Fibroblast of the aortic adventitia (primary cell): ENCODE measurements at regions not wholly inside any gene's neighbourhood (a gene's known extent, or its start where the extent isn't known, plus 50 kb on each side); places are given as distances from the start of the nearest gene placed in this dataset.

ENCODE experiments used
- DNase-seq: peaks from one replicate; pipeline ENCODE4 v3.0.0-alpha.2; 2010; ENCODE audit warnings: low read depth
- H3K4me3 ChIP-seq: 2 replicates; pipeline ENCODE4 v1.5.1; 2011; ENCODE audit warnings: low read depth, mild to moderate bottlenecking, control low read depth, low read length, moderate library complexity
- TF ChIP-seq, protein P1 (sequence below): IDR thresholded peaks from 2 replicates; pipeline ENCODE4 v1.5.1; 2011; ENCODE audit warnings: mild to moderate bottlenecking, low read length, control low read depth, inconsistent platforms; ENCODE audit not compliant: insufficient read depth

DNA sequence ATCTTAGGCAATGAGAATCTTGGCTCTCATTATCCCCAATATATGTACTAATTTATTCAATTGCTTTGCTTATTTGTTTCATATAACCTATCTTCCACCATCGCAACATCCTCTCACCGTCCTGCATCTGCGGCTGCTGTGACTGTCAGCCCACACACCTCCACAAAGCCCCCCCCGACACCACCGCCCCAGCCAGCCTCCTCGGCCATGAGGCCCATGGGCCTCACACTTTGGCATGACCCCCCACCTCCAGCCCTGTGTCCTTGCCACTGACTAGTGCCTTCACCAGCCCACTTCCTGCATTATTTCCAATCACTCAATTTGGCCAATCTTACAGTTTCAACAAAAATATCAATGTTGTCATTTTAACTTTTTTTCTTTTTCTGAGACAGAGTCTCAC, 60.7 kb upstream of the TOX2 start:
- no peak for DNase-seq
- TF ChIP-seq, protein P1, sequence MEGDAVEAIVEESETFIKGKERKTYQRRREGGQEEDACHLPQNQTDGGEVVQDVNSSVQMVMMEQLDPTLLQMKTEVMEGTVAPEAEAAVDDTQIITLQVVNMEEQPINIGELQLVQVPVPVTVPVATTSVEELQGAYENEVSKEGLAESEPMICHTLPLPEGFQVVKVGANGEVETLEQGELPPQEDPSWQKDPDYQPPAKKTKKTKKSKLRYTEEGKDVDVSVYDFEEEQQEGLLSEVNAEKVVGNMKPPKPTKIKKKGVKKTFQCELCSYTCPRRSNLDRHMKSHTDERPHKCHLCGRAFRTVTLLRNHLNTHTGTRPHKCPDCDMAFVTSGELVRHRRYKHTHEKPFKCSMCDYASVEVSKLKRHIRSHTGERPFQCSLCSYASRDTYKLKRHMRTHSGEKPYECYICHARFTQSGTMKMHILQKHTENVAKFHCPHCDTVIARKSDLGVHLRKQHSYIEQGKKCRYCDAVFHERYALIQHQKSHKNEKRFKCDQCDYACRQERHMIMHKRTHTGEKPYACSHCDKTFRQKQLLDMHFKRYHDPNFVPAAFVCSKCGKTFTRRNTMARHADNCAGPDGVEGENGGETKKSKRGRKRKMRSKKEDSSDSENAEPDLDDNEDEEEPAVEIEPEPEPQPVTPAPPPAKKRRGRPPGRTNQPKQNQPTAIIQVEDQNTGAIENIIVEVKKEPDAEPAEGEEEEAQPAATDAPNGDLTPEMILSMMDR, result no peak
- no peak overlapping the region for H3K4me3 ChIP-seq

DNA sequence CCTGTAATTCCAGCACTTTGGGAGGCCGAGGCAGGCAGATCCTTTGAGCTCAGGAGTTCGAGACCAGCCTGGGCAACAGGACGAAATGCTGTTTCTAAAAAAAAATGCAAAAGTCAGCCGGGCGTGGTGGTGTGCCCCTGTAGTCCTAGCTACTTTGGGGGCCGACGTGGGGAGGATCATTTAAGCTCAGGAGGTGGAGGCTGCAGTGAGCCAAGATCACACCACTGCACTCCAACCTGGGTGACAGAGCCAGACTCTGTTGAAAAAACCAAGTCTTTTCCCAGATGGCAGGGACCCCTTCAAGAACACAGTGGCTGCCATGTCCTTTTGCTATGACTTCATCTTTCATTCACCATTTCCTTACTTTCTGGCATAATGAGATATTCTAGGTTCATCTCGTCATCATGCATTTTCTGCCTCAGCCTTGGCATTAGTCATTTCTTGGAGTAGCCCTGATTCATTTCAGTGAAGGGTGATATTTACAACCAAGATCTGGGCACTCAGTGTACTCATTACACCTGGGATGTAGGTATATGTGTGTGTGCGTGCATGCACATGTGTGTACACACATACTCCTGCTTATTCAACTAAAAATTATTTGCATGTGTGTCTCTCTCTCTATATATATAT, 61.4 kb upstream of the TOX2 start:
- no peak overlapping the region for H3K4me3 ChIP-seq
- DNase-seq, result peak; percentile 39
- TF ChIP-seq, protein P1, result no peak

DNA sequence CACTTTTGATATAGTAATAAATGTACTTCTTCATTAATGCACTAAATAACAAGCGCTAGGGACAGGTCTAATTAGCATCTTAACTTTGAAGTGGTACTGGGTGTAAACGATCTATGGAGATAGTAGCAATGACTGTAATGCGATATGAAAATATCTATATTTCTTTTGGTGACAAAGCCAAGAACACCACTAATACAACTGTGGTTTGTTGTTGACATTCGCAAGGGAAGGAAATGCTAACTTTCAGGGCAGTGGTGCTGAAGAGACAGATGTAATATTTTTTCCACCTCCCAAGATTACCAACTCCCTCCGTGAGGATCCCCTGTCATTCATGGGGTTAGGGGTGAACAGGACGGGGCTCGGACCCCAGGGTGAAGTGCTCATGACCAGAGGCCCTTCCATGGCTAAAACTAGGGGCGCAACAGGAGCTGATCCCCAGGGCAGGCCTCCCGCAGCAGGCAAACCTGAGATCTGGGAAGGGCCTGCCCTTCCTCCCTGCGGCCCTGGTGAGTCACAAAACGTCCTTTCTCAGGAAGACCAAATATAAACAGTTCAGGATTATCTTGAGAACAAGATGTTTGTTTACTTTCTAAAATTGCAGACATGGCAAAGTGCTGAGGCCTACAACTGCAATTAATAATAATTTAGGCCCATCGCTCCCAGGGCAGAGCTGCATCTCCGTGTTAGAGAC, 65.0 kb upstream of the TOX2 start:
- H3K4me3 ChIP-seq, result no peak overlapping the region
- TF ChIP-seq, protein P1, result no peak
- peak; percentile 15 for DNase-seq

DNA sequence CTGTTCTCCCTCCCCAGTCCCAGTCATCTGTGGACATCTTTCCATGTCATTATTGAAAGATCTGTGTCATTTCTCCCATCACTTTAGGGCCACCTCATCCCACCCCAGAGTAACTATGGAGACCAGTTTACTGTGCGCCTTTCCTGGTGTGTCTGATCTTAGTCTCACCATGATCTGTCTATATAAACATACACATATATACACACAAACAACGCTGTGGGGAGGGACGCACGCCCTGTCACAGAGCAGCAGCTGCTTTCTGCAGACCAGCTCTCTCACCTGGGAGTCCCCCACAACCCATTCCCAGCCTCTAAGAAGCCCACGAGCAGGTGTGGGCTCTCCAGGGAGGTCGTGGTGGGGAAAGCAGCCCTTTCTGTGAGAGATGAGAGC, 68.1 kb upstream of the TOX2 start:
- DNase-seq, result no peak
- no peak overlapping the region for H3K4me3 ChIP-seq
- TF ChIP-seq, protein P1, result no peak

DNA sequence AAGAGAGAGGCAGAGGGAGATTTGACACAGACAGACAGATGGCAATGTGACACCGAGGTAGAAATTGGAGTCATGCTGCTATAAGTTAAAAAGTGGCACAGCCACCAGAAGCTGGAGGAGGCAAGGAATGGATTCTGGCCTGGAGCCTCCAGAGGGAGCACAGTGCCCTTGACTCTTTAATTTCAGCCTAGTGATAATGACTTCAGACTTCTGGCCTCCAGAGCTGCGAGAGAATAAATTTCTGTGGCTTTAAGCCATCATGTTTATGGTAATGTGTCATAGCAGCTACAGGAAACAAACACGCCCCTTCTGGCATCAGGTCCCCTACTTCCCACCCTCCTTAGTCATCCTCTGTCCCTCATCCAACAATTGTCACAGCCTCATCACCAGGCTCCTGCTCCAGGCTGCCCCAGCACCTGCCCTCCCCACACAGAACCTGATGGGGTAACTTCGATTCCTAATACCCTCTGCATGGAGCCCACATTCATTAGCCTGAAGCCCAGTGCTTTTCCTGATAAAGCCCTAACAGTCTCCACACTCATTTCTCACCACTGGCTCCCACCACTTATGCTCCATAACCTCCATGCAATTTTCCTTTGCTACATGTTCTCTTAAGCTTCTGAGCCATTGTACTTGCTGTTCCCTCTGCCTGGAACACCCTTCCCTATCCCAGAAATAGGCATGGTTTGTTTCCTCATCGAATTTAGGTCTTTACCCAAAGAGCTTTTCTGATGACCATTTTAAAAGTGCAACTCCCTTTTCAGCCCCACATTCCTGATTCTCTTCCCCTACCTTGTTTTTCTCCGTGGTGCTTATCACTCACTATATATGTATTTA, 69.7 kb upstream of the TOX2 start:
- TF ChIP-seq, protein P1, result peak; percentile 56
- no peak overlapping the region for H3K4me3 ChIP-seq
- peak; percentile 98 for DNase-seq

DNA sequence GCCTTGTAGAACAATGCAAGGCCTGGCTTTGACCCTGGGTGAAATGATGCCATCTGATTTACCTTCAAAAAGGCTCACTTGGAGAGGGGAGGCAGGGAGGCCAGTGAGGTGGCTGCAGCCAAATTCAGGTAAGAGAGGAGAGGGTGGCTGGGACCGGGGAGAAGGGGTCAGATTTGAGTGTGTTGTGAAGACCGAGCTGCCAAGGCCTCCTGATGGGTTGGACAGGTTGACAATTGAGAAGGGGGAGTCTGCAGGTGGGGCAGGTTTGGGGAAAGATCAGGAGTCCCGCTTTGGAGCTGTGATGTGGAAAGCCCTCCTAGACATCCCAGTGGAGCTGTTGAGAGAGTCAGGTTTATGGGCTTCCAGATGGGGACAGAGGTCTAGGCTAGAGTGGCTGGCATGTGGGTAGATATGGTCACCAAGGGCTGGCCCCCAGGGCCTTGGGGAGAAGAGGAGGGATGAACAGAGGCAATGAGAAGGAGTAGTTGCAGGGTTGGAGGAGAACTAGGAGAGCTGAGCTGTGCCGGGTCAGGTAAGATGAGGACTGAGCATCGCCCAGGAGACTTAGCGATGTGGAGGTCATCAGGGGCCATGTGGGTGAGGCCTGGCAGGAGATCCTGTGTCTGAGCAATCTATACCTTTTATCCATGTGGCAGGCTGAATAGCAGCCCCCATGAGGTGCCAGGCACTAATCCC, 70.5 kb upstream of the TOX2 start:
- TF ChIP-seq, protein P1, result no peak
- H3K4me3 ChIP-seq, result no peak overlapping the region
- no peak for DNase-seq
